IgD-negative memory B cell (primary cell): ENCODE measurements at regions not wholly inside any gene's neighbourhood (a gene's known extent, or its start where the extent isn't known, plus 50 kb on each side); places are given as distances from the start of the nearest gene placed in this dataset.
A peak's percentile ranks its signal among the peaks of the same experiment; 100 is the strongest.
"Not testable (repeated sequence)": the region's sequence is repeated elsewhere in the genome, so short reads cannot be mapped to it uniquely, and the experiment has no call there.

Source experiments
- H3K27ac Mint-ChIP-seq, 3 donors: one replicate each; pipeline ENCODE4 v1.8.0; 2020 to 2022; ENCODE audit warnings: mild to moderate bottlenecking in 3 of 3, mixed read lengths in 3 of 3, moderate library complexity in 1 of 3
- H3K27me3 Mint-ChIP-seq: one replicate; pipeline ENCODE4 v1.8.0; 2021; ENCODE audit warnings: mixed read lengths
- H3K36me3 Mint-ChIP-seq: one replicate; pipeline ENCODE4 v1.8.0; 2020; ENCODE audit warnings: mild to moderate bottlenecking, mixed read lengths
- H3K4me1 Mint-ChIP-seq, 3 donors: one replicate each; pipeline ENCODE4 v1.8.0; 2020 to 2022; ENCODE audit warnings: mixed read lengths in 3 of 3, mild to moderate bottlenecking in 1 of 3
- H3K4me3 Mint-ChIP-seq, 4 donors: one replicate each; pipeline ENCODE4 v1.8.0; 2020 to 2022; ENCODE audit warnings: mild to moderate bottlenecking in 4 of 4, mixed read lengths in 4 of 4, moderate library complexity in 3 of 4
- H3K9me3 Mint-ChIP-seq, 3 donors: one replicate each; pipeline ENCODE4 v1.8.0; 2020 to 2021; ENCODE audit warnings: mixed read lengths in 3 of 3, mild to moderate bottlenecking in 1 of 3

DNA sequence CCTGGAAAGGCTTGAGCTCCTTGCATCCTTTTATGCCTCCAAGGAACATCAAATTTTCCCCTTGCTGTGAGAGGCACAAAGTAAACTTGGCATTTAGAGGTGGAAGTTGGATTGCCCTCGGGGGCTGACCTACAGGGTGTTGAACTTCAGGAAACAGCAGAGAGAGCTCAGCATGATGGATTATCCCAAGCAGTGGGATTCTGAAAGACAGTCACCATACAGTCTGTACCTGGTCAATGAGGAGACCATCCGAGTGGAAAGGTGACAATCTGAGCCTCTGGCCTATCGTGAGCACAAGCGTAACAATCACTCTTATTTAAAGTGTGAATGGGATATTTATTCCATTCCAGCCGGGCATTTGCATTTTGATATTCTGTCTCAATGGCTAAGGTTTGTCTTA is 105.6 kb upstream of the NECTIN3 start:
- no peaks in the 10 kb centered on the region for H3K4me1 Mint-ChIP-seq
- peak overlapping the region in 1 of 4 donors; percentile 5 for H3K4me3 Mint-ChIP-seq
- H3K27me3 Mint-ChIP-seq: no peaks in the 10 kb centered on the region
- no peak overlapping the region for H3K27ac Mint-ChIP-seq
- peaks cover 1 to 30% (median 9%) of the 10 kb centered on the region in 3 donors for H3K9me3 Mint-ChIP-seq
- no peaks in the 10 kb centered on the region for H3K36me3 Mint-ChIP-seq

GRCh38 chr3:110966966-110967663 is 104.5 kb upstream of the NECTIN3 start:
- no peak overlapping the region for H3K27ac Mint-ChIP-seq
- peaks cover 0 to 27% (median 9%) of the 10 kb centered on the region in 3 donors for H3K9me3 Mint-ChIP-seq
- no peaks in the 10 kb centered on the region for H3K36me3 Mint-ChIP-seq
- no peaks in the 10 kb centered on the region for H3K4me1 Mint-ChIP-seq
- no peak overlapping the region for H3K4me3 Mint-ChIP-seq
- no peaks in the 10 kb centered on the region for H3K27me3 Mint-ChIP-seq

GRCh38 chr3:110968076-110968475 is 103.5 kb upstream of the NECTIN3 start:
- H3K9me3 Mint-ChIP-seq: peaks cover 0 to 23% (median 9%) of the 10 kb centered on the region in 3 donors
- no peak overlapping the region for H3K27ac Mint-ChIP-seq
- no peaks in the 10 kb centered on the region for H3K27me3 Mint-ChIP-seq
- H3K36me3 Mint-ChIP-seq: no peaks in the 10 kb centered on the region
- H3K4me3 Mint-ChIP-seq: no peak overlapping the region
- no peaks in the 10 kb centered on the region for H3K4me1 Mint-ChIP-seq

DNA sequence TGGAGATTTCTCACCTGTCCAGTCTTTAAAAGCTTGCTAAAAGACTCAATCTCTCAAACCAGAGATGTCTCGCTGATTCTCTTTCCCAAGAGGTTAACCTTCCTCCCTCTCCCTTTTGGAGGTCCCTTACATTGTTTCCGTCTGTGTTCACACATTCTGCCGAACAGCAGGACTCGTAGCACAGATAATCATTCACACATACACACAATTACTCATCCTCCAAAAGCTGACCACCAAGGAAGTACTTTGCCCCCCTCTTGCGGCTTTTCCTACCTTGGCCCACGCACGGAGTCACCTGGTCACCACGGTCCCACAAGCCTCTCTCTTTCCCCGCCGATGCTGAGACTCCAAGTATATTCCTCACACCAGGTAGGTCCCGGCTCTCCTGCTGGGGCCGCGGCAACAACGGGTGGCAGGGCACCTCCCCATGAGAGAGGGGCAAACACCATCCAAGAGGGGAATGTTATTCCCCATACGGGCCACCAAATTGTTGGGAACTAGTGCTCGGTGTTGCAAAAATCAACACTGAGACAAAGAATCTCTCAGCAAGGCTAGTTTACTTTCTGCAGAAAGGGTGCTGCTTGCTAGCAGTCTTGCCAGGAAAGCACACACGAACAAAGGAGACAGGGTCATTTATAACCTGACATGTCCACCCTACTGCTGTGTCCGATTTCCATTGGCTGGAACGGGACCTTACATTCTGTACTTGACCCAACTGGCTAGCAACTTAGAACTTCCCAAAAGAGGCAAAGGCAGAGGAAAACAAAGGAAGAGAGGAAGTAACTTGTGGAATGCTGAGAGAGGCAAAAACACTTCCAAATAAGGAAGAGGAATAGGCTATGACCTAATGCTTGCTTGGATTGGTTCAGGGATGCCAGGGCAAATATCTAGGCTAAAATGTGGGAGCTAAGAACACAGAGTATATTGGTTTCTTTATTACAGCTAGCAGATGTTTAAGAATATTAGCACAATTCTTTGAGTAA is 102.1 kb upstream of the NECTIN3 start:
- no peak overlapping the region for H3K4me3 Mint-ChIP-seq
- no peaks in the 10 kb centered on the region for H3K27me3 Mint-ChIP-seq
- no peaks in the 10 kb centered on the region for H3K4me1 Mint-ChIP-seq
- H3K36me3 Mint-ChIP-seq: no peaks in the 10 kb centered on the region
- H3K9me3 Mint-ChIP-seq: peaks cover 0 to 18% (median 9%) of the 10 kb centered on the region in 3 donors
- peak overlapping the region in 1 of 3 donors; percentile 57 for H3K27ac Mint-ChIP-seq

DNA sequence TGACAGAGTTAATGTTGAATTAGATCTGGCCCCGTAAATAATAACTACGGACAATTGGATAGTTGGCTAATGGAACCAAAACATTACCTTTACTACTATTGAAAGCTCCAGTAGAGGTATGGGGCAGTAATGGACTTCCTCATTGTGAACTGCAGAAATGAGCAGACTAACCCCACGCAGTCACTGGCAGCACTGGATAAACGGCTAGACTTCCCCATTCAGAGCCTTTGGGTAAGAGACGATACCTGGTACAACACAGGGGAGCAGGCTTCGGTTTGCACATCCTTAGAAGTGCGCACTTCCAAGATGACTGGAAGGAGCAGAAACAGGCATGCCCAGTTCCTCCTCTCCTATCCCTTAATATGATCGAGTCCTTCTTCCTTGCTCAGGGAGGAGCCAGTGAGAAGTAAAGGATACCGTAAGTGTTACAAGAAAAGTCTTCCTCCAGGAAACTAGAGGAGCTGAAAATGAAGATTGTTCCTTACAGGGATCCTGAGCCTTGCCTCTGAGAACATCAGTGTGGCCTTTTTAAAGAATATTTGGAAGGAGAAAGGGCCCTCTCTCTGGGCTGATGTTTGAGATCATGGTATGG is 100.5 kb upstream of the NECTIN3 start:
- no peaks in the 10 kb centered on the region for H3K36me3 Mint-ChIP-seq
- H3K4me3 Mint-ChIP-seq: no peak overlapping the region
- no peaks in the 10 kb centered on the region for H3K27me3 Mint-ChIP-seq
- no peak overlapping the region for H3K27ac Mint-ChIP-seq
- peaks cover 0 to 12% (median 5%) of the 10 kb centered on the region in 3 donors for H3K9me3 Mint-ChIP-seq
- no peaks in the 10 kb centered on the region for H3K4me1 Mint-ChIP-seq

- H3K36me3 Mint-ChIP-seq: no peaks in the 10 kb centered on the region
Measured at GRCh38 chr3:110973263-110973895, 98.2 kb upstream of the NECTIN3 start.

DNA sequence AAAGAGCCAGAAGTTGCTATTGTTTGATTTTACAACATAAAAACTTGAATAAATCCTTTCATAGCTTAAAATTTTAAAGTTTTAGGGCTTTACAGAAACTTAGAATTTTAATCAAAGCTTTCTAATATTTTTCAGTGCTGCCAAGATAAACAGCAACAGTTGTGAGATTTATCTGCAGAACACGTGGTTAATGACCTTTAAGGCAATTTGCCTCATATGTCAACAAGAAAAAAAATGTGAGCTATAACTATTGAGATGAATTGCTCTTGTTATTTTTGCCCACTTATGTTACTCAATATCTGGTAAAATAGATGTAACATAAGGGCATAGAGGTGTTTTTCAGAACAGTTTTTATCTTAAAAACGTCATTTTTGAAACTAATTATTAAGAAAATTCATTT is 96.7 kb upstream of the NECTIN3 start:
- H3K27ac Mint-ChIP-seq: no peak overlapping the region
- H3K4me1 Mint-ChIP-seq: no peaks in the 10 kb centered on the region
- peaks cover 0 to 1% (median 0%) of the 10 kb centered on the region in 3 donors for H3K9me3 Mint-ChIP-seq
- H3K4me3 Mint-ChIP-seq: no peak overlapping the region
- H3K27me3 Mint-ChIP-seq: no peaks in the 10 kb centered on the region
- H3K36me3 Mint-ChIP-seq: no peaks in the 10 kb centered on the region

More at GRCh38 chr3:110973263-110973895, 98.2 kb upstream of the NECTIN3 start:
- Mint-ChIP-seq H3K4me3 (no peak overlapping the region), H3K9me3 (no peaks in the 10 kb centered on the region), H3K27ac (no peak overlapping the region), H3K27me3 (no peaks in the 10 kb centered on the region), H3K4me1 (no peaks in the 10 kb centered on the region)

DNA sequence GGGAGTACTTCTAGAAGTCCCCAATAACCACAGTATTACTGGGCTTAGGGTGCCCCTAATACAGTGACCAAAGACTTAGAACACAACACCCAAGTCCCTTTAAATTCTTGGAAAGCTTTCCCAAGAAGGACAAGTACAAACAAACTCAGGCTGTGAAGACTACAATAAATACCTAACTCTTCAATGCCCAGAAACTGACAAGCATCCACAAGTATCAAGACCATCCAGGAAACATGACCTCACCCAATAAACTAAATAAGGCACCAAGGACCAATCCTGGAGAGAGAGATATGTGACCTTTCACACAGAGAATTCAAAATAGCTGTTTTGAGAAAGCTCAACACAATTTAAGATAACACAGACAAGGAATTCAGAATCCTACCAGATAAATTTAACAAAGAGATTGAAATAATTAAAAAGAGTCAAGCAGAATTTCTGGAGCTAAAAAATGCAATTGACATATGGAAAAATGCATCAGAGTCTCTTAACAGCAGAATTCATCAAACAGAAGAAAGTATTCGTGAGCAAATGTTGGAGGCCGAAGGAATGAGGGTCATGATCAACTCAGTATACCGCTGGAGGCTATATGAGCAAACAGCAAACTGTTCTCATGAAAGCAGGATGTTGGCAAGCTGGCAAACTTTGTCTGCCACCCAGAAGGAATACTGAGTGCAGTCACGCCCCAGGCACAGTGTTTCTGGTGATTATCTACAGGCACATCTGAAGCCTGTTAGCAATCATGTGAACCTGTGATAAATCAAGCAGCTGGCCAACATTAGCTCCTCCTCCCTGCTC is 87.0 kb upstream of the NECTIN3 start:
- Mint-ChIP-seq H3K36me3 (no peaks in the 10 kb centered on the region), H3K27me3 (no peaks in the 10 kb centered on the region), H3K4me1 (no peaks in the 10 kb centered on the region), H3K9me3 (peaks cover 2 to 6% (median 4%) of the 10 kb centered on the region in 3 donors), H3K27ac (no peak overlapping the region), H3K4me3 (no peak overlapping the region)

DNA sequence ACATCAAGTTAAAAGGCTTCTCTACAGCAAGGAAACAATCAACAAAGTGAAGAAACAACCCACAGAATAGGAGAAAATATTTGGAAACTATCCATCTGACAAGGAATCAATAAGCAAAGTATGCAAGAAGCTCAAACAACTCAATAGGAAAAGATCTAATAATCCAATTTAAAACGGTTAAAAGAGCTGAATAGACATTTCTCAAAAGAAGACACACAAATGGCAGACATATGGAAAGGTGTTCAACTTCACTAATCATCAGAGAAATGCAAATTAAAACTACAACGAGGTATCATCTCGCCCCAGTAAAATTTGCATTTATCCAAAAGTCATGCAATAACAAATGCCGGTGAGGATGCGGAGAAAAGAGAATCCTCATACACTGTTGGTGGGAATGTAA is 82.2 kb upstream of the NECTIN3 start:
- Mint-ChIP-seq H3K36me3 (no peaks in the 10 kb centered on the region), H3K27me3 (no peaks in the 10 kb centered on the region), H3K9me3 (peaks cover 2 to 11% (median 6%) of the 10 kb centered on the region in 3 donors), H3K27ac (no peak overlapping the region), H3K4me3 (no peak overlapping the region), H3K4me1 (no peaks in the 10 kb centered on the region)

- Mint-ChIP-seq H3K36me3 (no peaks in the 10 kb centered on the region), H3K27ac (no peak overlapping the region), H3K4me3 (no peak overlapping the region), H3K9me3 (peaks cover 0 to 2% (median 2%) of the 10 kb centered on the region in 3 donors), H3K27me3 (no peaks in the 10 kb centered on the region), H3K4me1 (no peaks in the 10 kb centered on the region)
Measured at GRCh38 chr3:110995461-110996231, 76.0 kb upstream of the NECTIN3 start.

- not testable (repeated sequence) for H3K36me3 Mint-ChIP-seq, H3K27me3 Mint-ChIP-seq, H3K27ac Mint-ChIP-seq, H3K4me3 Mint-ChIP-seq, H3K9me3 Mint-ChIP-seq, H3K4me1 Mint-ChIP-seq
Measured at GRCh38 chr3:110998766-110999165, 72.8 kb upstream of the NECTIN3 start.

DNA sequence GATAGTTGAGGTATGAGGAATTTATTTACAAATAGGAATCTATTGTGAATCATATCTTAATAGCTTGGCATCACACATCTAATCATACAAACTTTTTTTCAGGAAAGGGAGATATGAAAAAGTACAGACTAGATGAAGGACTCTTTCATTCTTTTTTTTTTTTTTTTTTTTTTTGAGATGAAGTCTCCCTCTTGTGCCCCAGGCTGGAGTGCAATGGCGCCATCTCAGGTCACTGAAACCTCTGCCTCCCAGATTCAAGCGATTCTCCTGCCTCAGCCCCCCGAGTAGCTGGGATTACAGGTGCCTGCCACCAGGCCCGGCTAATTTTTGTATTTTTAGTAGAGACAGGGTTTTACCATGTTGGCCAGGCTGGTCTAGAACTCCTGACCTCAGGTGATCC is 65.1 kb upstream of the NECTIN3 start:
- not testable (repeated sequence) for H3K4me1 Mint-ChIP-seq, H3K27ac Mint-ChIP-seq, H3K27me3 Mint-ChIP-seq, H3K36me3 Mint-ChIP-seq, H3K4me3 Mint-ChIP-seq, H3K9me3 Mint-ChIP-seq

DNA sequence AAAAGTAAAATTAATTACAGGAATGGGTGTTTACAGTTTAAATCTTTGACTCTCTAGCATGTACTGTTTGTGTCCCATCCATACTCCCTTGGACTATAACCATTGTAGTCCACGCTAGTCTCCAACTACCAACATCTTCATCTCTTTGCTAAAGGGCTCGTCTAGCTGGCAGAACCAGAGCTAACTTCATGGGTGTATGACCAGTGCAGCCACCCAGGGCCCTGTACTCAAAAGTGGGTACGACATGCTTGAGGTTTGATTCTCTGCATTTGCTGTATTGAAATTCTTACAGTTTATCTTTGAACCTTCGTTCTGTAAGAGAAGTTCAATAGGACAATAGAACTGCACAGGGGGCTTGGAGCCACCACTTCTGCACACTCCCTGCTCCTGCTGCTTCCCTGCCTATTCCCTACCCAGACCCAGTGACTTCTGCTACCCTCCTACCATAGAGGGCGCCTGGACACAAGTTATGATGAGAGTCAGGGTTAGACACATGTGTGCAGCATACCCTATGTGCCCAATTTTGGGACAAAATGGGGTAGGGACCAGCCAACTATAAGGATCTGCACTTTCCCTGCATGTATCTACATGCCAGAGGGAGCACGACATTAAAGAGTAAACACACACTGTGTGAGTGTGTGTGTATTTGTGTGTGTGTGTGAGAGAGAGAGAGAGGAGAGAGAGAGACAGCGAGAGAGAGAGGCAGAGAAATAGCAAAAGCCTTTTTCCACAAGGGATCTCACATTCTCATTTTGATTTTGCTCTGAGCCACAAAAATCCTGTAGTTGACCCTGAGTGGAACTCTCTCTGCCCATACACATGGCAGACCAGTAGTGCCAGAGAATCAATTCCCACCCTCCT is 59.0 kb upstream of the NECTIN3 start:
- Mint-ChIP-seq H3K4me3 (no peak overlapping the region), H3K36me3 (no peaks in the 10 kb centered on the region), H3K9me3 (peaks cover 0 to 1% (median 0%) of the 10 kb centered on the region in 3 donors), H3K4me1 (no peaks in the 10 kb centered on the region), H3K27ac (peak overlapping the region in 1 of 3 donors; percentile 28), H3K27me3 (no peaks in the 10 kb centered on the region)
